ENCODE measurements at regions not wholly inside any gene's neighbourhood (a gene's known extent, or its start where the extent isn't known, plus 50 kb on each side); places are given as distances from the start of the nearest gene placed in this dataset.

DNA sequence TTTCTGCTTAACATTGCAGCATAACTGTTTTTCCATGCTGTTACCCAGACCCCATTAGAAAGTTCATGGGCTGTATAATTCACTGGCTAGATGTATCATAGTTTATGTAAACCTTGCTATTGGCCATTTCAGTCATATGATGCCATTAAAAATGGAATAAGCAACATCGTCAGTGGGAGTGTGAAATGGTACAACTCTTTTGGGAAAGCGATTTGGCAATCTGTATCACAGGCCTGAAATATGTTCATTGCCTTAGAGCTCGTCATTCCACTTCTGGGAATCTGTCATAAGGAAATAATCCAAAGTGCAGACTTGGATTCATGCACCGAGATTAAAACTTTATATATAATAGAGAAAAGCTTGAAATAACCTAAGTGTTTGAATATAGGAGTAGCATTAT is 77.9 kb upstream of the KLF4 start:
- H3K36me3 ChIP-seq, result no peaks in the 10 kb centered on the region
- H3K4me1 ChIP-seq, result no peaks in the 10 kb centered on the region
- DNase-seq (ENCODE audit: extremely low spot score), result no peak
- intact Hi-C loops (cut with DNase I), result no loop called here
- no peak for TF ChIP-seq POLR2A (IDR thresholded peaks at IDR 0.05; ENCODE audit: low read depth)
- TF ChIP-seq CTCF (IDR thresholded peaks at IDR 0.05), result no peak
- no peak for TF ChIP-seq EP300 (IDR thresholded peaks at IDR 0.05)
- no peak for TF ChIP-seq POLR2AphosphoS5 (IDR thresholded peaks at IDR 0.05)
- no peaks in the 10 kb centered on the region for H3K9me3 ChIP-seq
- H3K4me3 ChIP-seq, result no peak overlapping the region
- no peak overlapping the region for H3K27ac ChIP-seq (replicated peaks in 1 of 4)
- 83% methylated on average over 4 of the region's 4 CpGs for WGBS
- H3K27me3 ChIP-seq, result peaks cover 0 to 3% (median 0%) of the 10 kb centered on the region in 4 donors

DNA sequence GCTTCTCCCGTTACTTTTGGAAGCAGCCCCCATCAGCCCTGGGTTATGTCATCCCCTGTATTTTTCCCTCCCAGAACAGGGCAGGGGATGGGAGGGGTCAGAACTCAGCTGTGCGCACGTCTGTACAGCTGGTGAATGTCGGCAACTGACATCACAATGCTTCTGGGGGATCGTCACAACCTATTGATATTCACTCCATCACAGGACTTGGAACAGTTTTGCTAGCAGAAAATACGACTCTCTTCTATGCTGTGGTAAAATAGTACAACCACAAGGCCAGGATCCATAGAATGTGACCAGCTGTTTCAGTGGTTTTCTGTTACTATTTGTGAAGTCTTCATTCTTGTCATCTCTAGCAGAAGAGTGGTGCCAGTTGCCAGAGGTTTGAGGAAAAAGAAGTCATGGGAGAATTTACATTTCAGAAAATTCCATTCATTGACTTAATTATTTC is 77.1 kb upstream of the KLF4 start:
- Histone ChIP-seq H3K4me3 (no peak overlapping the region), H3K9me3 (no peaks in the 10 kb centered on the region), H3K27ac (replicated peaks in 1 of 4) (no peak overlapping the region), H3K27me3 (peaks cover 0 to 3% (median 0%) of the 10 kb centered on the region in 4 donors), H3K36me3 (no peaks in the 10 kb centered on the region), H3K4me1 (no peaks in the 10 kb centered on the region)
- intact Hi-C loops (cut with DNase I), result no loop called here
- WGBS, result 36% methylated on average over 6 of the region's 6 CpGs
- TF ChIP-seq CTCF (IDR thresholded peaks at IDR 0.05) (no peak), EP300 (IDR thresholded peaks at IDR 0.05) (no peak), POLR2A (IDR thresholded peaks at IDR 0.05; ENCODE audit: low read depth) (no peak), POLR2AphosphoS5 (IDR thresholded peaks at IDR 0.05) (no peak)
- DNase-seq (ENCODE audit: extremely low spot score), result no peak

DNA sequence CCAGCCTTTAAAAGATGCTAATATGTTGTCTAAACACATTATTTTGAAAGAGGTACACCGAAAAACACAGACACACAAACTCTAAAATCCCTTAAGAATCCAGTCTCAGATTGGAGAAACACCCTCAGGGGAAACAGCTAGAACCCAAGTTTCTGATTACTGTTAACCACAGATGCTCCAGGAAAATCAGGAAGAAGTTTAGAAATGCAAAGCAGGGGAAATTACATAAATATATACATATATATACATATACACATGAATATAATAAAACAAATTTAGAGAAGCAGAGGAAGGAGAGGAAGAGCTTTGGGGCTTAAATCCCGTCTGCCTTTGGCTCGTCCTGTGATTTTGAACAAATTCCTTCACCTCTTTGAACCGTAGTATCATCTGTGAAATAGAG is 73.2 kb upstream of the KLF4 start:
- TF ChIP-seq POLR2A (IDR thresholded peaks at IDR 0.05; ENCODE audit: low read depth) (no peak), POLR2AphosphoS5 (IDR thresholded peaks at IDR 0.05) (no peak), CTCF (IDR thresholded peaks at IDR 0.05) (no peak), EP300 (IDR thresholded peaks at IDR 0.05) (no peak)
- 89% methylated on average over 4 of the region's 4 CpGs for WGBS

DNA sequence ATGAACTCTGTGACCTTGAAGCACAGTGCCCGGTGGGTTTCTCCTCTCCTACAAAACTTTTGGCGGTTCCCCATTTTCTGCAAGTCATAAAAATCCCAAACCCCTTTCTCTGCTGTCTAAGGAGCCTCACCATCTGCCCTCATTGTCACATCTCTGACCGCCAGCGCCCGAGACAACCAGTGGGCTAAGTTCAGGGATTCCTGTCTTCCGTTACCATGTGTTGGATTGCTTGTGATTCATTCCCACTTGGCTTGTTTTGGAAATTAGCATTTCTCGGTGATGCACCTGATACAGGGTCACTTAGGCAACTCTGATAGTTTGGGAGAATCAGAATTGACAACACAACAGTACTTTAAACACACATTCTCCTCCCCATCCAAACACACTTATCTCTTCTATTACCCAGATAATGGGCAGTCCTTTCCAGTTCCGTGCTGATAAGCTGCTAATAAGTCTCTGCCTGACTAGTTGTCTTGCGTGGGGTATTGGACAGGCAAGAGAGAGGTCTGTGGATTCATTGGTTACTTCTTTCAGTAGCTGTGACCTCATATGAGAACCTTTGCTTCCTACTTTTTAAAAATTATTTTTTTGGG is 70.0 kb upstream of the KLF4 start:
- Histone ChIP-seq H3K27me3 (no peaks in the 10 kb centered on the region), H3K4me1 (no peaks in the 10 kb centered on the region), H3K27ac (replicated peaks in 1 of 4) (no peak overlapping the region), H3K4me3 (no peak overlapping the region), H3K36me3 (no peaks in the 10 kb centered on the region), H3K9me3 (no peaks in the 10 kb centered on the region)
- no peak for TF ChIP-seq CTCF (IDR thresholded peaks at IDR 0.05)
- no peak for TF ChIP-seq EP300 (IDR thresholded peaks at IDR 0.05)
- intact Hi-C loops (cut with DNase I), result no loop called here
- DNase-seq (ENCODE audit: extremely low spot score), result no peak
- WGBS, result 84% methylated on average over 9 of the region's 9 CpGs

More for the DNA sequence above, 73.2 kb upstream of the KLF4 start:
- H3K36me3 ChIP-seq, result no peaks in the 10 kb centered on the region
- H3K9me3 ChIP-seq, result no peaks in the 10 kb centered on the region
- H3K27ac ChIP-seq (replicated peaks in 1 of 4), result no peak overlapping the region
- no peak for DNase-seq (ENCODE audit: extremely low spot score)
- intact Hi-C loops (cut with DNase I), result no loop called here
- H3K4me1 ChIP-seq, result no peaks in the 10 kb centered on the region
- H3K4me3 ChIP-seq, result no peak overlapping the region
- H3K27me3 ChIP-seq, result peaks cover 0 to 3% (median 0%) of the 10 kb centered on the region in 4 donors
